ENCODE measurements at regions not wholly inside any gene's neighbourhood (a gene's known extent, or its start where the extent isn't known, plus 50 kb on each side); places are given as distances from the start of the nearest gene placed in this dataset.

- TF ChIP-seq REST (IDR thresholded peaks at IDR 0.05; ENCODE audit: insufficient replicate concordance, low read depth), result no peak
- TF ChIP-seq, protein P1, sequence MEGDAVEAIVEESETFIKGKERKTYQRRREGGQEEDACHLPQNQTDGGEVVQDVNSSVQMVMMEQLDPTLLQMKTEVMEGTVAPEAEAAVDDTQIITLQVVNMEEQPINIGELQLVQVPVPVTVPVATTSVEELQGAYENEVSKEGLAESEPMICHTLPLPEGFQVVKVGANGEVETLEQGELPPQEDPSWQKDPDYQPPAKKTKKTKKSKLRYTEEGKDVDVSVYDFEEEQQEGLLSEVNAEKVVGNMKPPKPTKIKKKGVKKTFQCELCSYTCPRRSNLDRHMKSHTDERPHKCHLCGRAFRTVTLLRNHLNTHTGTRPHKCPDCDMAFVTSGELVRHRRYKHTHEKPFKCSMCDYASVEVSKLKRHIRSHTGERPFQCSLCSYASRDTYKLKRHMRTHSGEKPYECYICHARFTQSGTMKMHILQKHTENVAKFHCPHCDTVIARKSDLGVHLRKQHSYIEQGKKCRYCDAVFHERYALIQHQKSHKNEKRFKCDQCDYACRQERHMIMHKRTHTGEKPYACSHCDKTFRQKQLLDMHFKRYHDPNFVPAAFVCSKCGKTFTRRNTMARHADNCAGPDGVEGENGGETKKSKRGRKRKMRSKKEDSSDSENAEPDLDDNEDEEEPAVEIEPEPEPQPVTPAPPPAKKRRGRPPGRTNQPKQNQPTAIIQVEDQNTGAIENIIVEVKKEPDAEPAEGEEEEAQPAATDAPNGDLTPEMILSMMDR (IDR thresholded peaks at IDR 0.05; ENCODE audit: insufficient read depth, low read length), result no peak
These were observed 128.6 kb upstream of the PEG3 start for GRCh38 chr19:56969156-56969555.
